Stimulated activated CD4-positive, alpha-beta T cell treated with anti-CD3 and anti-CD28 coated beads, Interleukin-15, amount 100 ng/mL, for 48 hours (primary cell): ENCODE measurements at regions not wholly inside any gene's neighbourhood (a gene's known extent, or its start where the extent isn't known, plus 50 kb on each side); places are given as distances from the start of the nearest gene placed in this dataset.

ENCODE experiments used
- DNase-seq, 2 donors: peaks; one replicate each; pipeline ENCODE4 v3.0.0-alpha.2; 2020; ENCODE audit warnings: low read depth in 2 of 2

DNA sequence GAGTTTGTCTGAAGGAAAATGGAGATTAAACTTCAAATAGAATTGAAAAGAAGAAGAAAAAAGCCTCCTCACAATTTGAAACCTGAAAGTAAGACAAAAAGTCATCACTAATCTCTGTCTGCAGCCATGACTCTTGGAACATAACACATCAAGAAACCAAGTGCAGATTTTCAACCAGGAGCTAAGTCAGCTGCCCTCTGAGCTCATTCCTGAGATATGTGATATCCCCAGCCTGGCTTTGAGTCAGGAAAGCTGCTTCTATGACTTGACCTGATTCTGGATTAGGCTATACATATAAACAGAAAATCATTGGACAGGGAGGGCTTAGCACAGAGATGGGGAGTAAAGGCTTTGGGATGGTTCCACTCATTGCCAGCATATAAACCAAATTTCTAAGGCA is 891.4 kb downstream of the TFAP2A start:
- no peak for DNase-seq

- no peak for DNase-seq
These were observed 892.8 kb downstream of the TFAP2A start for GRCh38 chr6:9522101-9522500.

DNA sequence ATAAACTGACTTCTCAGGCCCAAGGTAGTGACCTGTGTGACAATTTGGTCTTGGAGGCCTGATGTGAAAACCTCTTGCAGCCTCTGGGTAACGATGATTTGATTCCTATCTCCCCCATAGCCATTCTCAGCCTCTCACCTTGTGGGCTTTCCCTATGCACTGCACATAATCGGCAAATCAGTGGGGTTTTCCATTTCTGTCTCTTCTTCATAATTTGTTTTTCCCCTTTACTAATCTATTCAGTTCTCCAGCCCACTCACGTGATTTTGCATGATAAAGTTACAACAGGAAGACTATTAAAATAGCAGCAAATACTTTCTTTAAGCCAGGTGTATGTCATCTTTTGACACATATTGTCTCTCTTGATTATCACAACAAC is 893.7 kb downstream of the TFAP2A start:
- no peak for DNase-seq

GRCh38 chr6:9520417-9521151 is 894.3 kb downstream of the TFAP2A start:
- DNase-seq, result no peak

DNA sequence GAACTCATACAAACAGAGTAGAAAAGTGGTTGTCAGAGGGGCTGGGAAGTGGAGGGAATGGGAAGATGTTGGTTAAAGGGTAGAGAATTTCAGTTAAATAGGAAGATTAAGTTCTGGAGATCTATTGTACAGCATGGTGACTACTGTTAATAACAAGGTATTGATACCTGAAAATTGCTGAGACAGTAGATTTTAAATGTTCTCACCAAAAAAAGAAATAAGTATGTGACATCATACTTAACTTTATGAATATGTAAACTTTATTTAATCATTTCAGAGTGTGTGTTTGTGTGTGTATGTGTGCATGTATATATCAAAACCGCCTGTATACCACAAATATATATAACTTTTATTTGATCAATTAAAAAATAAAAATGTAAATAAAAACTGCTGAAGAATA is 896.4 kb downstream of the TFAP2A start:
- no peak for DNase-seq

- no peak for DNase-seq
These were observed 897.1 kb downstream of the TFAP2A start for GRCh38 chr6:9517806-9518205.

- DNase-seq, result no peak
These were observed 899.0 kb downstream of the TFAP2A start for GRCh38 chr6:9515633-9516606.

DNA sequence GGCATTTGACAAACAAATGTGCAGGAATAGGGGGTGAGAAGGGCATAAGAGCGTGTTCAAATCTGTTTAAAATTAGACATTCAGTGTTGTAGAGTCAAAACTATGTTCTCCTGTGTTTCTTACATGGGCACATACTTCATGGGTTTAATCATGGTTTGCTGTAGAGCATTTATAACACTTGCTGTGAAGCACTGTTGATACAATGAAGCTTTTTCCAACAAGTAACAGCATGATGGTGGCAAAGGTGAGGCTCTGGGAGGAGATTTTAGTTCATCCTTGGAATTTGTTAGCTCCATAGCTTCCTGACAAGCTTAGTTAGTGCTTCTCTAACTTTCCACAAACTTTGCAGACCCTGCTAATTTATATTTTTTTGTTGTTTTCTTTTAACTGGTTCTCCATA is 900.7 kb downstream of the TFAP2A start:
- no peak for DNase-seq

DNA sequence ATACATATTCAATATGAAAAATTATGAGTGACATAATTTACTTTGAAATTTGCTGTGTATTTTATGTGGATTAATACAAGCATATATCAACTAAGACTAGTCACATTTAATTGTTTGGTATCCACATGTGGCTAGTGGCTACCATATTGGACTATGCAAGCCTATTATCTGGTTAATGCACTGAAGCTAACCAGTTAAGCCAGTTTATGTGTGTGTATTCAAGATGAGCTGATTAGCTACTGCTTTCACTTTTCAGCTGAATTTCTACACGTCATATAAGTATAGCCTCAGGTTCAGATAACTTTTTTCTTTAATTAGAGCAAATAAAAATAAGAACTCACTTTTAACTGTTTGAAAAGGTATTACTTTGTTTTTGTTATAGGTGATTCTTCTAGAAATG is 903.7 kb downstream of the TFAP2A start:
- no peak for DNase-seq

DNA sequence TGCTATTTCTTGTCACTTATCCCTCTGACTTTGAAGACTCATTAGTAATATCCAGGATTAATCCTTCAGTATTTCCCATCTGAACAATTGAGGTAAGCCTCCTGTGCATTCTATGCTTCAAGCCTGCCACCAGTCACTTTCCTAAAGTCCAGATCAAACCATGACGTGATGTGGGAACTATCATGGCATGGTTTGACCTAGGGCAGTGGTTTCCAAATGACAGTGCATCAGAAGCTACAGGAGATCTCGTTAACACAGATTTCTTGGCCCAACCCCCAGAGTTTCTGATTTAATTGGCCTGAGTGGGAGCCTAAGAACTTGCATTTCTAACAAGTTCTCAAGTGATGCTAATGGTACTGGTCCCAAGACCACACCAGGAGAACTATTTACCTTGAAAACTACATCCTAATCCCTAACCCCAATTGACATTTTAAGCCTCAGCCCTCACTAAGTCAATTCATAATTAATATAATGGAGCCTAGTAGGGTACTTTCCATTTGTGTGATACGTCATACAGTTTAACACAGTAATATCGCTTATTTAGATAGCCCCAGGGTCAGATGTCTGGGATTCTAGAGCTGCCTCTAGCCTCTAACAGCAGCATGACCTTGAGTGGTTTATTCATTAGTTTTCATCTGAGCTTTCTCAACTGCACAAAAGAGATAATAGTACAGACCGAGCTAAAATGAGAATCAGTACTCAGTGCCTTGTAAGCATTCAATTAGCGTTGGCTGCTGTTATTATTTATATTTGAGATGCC is 907.6 kb downstream of the TFAP2A start:
- no peak for DNase-seq

DNA sequence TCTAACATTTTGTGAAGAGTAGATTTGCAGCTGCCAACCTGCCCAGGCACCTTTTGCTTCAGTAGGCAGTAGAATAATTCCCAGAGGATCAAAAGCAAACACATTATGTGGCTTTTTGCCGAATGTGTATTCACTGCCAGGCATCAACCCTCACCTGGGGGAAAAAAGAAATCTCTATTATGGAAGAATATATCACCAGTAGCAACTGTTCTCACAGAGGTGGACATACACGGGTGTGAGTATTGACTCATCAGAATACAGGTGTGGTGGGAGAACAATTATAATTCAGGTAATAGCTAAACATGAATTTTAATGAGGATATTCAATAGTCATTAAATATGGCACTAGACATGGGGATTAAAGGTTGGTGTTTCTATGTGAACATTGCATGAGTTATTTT is 910.7 kb downstream of the TFAP2A start:
- DNase-seq, result no peak

DNA sequence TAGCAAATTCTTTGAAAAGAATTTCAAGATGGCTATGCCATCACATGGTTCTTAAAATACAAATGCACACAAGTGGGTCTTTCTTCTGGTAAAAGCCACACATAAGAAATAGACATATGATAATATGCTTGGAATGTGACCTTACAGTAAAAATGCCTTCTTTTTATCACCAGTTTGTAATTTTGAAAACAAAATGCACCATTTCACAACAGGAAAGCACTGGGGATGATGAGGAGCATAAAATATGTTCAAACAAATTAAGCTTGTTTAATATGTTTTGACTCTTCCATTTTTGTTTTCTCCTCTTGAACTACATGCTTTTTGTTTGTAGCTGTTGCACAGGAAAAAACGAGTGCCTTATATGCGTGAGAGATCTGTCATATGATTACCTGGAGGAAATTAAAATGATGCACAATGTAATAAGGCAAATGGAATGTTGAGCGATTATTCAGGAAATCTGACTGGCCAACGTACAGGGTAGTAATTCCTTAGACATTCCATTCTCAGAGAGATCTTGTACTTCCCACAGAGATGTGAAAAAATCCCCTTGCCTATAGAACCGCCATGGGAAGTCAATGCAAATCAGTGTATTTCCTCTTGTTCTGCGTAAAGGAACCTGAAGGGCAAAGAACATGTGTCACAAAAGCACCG is 911.6 kb downstream of the TFAP2A start:
- DNase-seq, result no peak

DNA sequence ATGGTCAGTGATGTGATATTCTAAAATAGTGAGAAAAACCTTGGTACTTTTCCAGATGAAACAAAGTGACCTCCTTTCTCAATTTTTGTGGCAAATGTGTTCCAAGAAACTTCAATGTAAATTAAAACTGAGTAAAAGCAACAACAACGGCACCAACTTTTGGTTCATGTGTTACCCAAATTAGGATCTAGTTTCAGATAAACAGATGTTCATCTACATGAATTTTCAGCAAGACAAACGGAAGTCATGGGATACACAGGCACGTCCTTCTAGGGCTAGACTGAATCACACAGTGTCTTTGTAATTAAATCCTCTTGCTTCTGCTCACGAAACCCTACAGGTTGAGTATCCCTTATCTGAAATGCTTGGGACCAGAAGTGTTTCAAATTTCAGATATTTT is 915.2 kb downstream of the TFAP2A start:
- DNase-seq, result no peak

GRCh38 chr6:9496837-9497236 is 918.0 kb downstream of the TFAP2A start:
- DNase-seq, result no peak

DNA sequence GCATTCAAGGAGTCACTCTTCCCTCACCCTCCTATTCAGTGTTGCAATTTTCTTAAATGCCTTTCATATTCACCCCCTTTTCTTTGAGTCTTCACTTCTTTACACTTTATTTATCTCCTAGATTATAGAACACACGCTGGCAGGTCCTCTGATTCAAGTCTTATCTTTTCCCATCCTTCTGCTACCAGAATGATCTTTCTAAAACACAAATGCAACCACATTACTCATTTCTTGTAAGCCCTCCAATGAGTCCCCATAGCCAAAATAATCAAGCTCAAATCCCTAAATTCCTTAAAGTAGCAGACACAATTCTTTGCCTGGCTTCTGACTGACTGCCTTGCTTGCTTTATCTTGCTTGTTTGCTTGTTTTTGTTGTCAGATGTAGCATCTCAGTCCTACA is 920.0 kb downstream of the TFAP2A start:
- no peak for DNase-seq

- DNase-seq, result no peak
These were observed 922.1 kb downstream of the TFAP2A start for GRCh38 chr6:9492790-9493189.

DNA sequence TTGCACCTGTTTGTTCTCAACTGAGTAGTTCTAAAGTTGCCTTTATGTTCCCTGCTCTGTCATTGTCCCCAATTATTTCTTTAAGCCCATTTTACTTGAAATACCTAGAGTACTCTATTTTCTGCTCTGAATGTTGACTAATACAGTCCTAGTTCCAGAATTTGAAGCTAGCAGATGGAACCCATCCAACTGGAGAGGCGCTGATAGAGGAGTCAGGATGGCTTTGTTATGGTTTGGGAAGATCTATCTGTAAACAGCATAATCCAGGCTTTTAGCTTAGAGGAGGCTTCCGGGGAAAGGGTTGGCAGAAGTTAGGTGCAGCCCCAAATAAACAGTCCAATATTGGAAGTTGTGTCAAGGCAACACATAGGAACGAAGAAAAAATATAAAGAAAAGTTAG is 927.7 kb downstream of the TFAP2A start:
- no peak for DNase-seq

GRCh38 chr6:9485992-9486391 is 928.9 kb downstream of the TFAP2A start:
- no peak for DNase-seq

DNA sequence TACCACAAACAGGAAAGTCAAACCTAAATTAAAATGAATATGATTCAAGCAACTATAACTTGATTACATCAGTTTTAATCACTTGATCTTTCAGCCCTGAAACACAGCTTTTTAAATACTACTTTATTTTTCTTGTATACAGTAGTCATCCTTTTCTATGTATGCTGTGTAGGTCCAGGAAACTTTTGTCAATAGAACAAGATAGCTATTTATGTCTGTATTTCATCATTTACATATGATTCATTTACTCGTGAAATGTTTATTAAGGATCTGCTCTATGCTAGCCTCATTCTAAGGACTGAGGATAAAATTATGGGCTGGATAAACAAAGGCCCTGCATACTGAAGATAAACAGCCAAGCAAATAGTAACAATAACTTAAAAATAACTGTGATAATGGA is 930.2 kb downstream of the TFAP2A start:
- no peak for DNase-seq

DNA sequence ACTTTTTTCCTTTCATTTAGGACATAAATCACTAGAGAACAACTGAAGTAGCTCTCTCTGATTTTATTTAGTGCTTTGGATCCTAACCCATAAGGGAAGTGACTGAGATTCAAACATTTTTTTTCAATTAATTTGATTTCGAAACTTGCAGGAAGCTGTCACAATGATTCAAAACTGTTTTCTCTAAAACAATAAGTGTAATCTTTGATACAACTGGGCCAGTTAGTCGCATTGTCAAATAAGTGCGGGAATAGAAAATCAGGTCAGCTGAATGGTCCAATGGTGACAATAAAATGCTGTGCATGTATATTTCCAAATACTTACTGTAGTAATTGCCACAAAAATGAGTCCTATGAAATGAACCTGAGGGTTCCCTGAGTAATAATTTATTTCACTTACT is 930.8 kb downstream of the TFAP2A start:
- DNase-seq, result no peak

GRCh38 chr6:9482030-9482738 is 932.7 kb downstream of the TFAP2A start:
- DNase-seq, result no peak
